H1 (cell line): ENCODE measurements at regions not wholly inside any gene's neighbourhood (a gene's known extent, or its start where the extent isn't known, plus 50 kb on each side); places are given as distances from the start of the nearest gene placed in this dataset.

Source experiments
- CTCF ChIA-PET: fragments of 300-600 bp; sonication (Branson Sonifier 250); formaldehyde crosslinking; loops from one replicate; lab custom pipeline; 2021; ENCODE audit not compliant: partially characterized antibody; lab: Charles Lee
- POLR2A ChIA-PET: fragments of 300-600 bp; sonication (Branson Sonifier 250); formaldehyde crosslinking; loops from one replicate; lab custom pipeline; 2021; ENCODE audit warnings: inconsistent platforms; ENCODE audit not compliant: partially characterized antibody; lab: Charles Lee
- DNase-seq, 2 experiments: peaks; one replicate each; pipeline versions ENCODE4 v3.0.0 to v3.0.0-alpha.2; 2010 to 2022; ENCODE audit warnings: low spot score in 2 of 2, low read depth in 1 of 2, mixed read lengths in 1 of 2
- FAIRE-seq: peaks from 2 replicates; lab custom pipeline; 2011; peaks lifted over from hg19 to GRCh38; lab: Jason Lieb, UNC
- H2AFZ ChIP-seq: 2 replicates; pipeline ENCODE4 v1.8.1; 2012; ENCODE audit warnings: low read length, inconsistent platforms
- H2AK5ac ChIP-seq: 2 replicates; pipeline ENCODE4 v1.6.1; 2013; ENCODE audit warnings: low read depth, low read length
- H2BK120ac ChIP-seq: replicated peaks from 2 replicates; pipeline ENCODE3; 2013; ENCODE audit warnings: low read depth, low read length, inconsistent platforms
- H2BK12ac ChIP-seq: 2 replicates; pipeline ENCODE4 v1.6.1; 2013; ENCODE audit warnings: low read depth, low read length
- H2BK15ac ChIP-seq: 2 replicates; pipeline ENCODE4 v1.6.1; 2013; ENCODE audit warnings: low read length
- H2BK20ac ChIP-seq: 2 replicates; pipeline ENCODE4 v1.6.1; 2013; ENCODE audit warnings: low read length
- H2BK5ac ChIP-seq: 2 replicates; pipeline ENCODE4 v1.6.1; 2013; ENCODE audit warnings: low read depth, low read length
- H3K14ac ChIP-seq: 2 replicates; pipeline ENCODE4 v1.6.1; 2013; ENCODE audit warnings: inconsistent platforms; ENCODE audit not compliant: insufficient read length
- H3K18ac ChIP-seq: 2 replicates; pipeline ENCODE4 v1.6.1; 2013; ENCODE audit warnings: low read length; ENCODE audit errors: extremely low read depth
- H3K23ac ChIP-seq: 2 replicates; pipeline ENCODE4 v1.6.1; 2013; ENCODE audit warnings: inconsistent platforms; ENCODE audit not compliant: insufficient read length
- H3K23me2 ChIP-seq: 2 replicates; pipeline ENCODE4 v1.6.1; 2013; ENCODE audit warnings: low read depth, low read length
- H3K27ac ChIP-seq: 2 replicates; pipeline ENCODE4 v1.6.1; 2011; ENCODE audit warnings: low read depth, low read length, inconsistent platforms
- H3K27me3 ChIP-seq, 4 experiments: replicated peaks in 1 of 4; 1 replicate in 1 of 4; 2 replicates in 3 of 4; pipeline versions ENCODE4 v1.6.1 to v1.8.1; 2011 to 2013; ENCODE audit warnings: low read length in 3 of 4, mild to moderate bottlenecking in 3 of 4, inconsistent platforms in 2 of 4, mixed read lengths in 2 of 4, moderate library complexity in 1 of 4; ENCODE audit not compliant: control insufficient read depth in 3 of 4, insufficient read depth in 3 of 4; ENCODE audit errors: extremely low read depth in 1 of 4
- H3K36me3 ChIP-seq, 4 experiments: 2 replicates each; pipeline versions ENCODE4 v1.6.1 to v1.8.1; 2011 to 2013; ENCODE audit warnings: mild to moderate bottlenecking in 4 of 4, low read length in 3 of 4, moderate library complexity in 2 of 4, control low read depth in 1 of 4, inconsistent platforms in 1 of 4; ENCODE audit not compliant: insufficient read depth in 4 of 4, control insufficient read depth in 2 of 4
- H3K4ac ChIP-seq: replicated peaks from 2 replicates; pipeline ENCODE3; 2013; ENCODE audit warnings: low read length, low read depth, mixed read lengths, inconsistent platforms; ENCODE audit not compliant: insufficient read length
- H3K4me1 ChIP-seq, 4 experiments: replicated peaks in 1 of 4; 1 replicate in 1 of 4; 2 replicates in 3 of 4; pipeline versions ENCODE4 v1.6.1 to v1.8.1; 2011 to 2013; ENCODE audit warnings: low read length in 3 of 4, inconsistent platforms in 2 of 4, mixed read lengths in 1 of 4; ENCODE audit not compliant: insufficient read depth in 4 of 4, control insufficient read depth in 3 of 4
- H3K4me2 ChIP-seq, 2 experiments: 2 replicates each; pipeline versions ENCODE4 v1.6.1 to v1.8.1; 2011 to 2013; ENCODE audit warnings: low read depth in 2 of 2, low read length in 2 of 2, control low read depth in 1 of 2, inconsistent platforms in 1 of 2, mild to moderate bottlenecking in 1 of 2; ENCODE audit not compliant: insufficient read depth in 1 of 2
- H3K4me3 ChIP-seq, 4 experiments: fragments of 200-600, 300-600 bp in 1 of 4; sonication (generic), shearing (Covaris generic), sonication (Bioruptor Twin) in 1 of 4; 2 replicates each; pipeline versions ENCODE4 v1.5.1 to v1.8.1; 2011 to 2016; ENCODE audit warnings: low read length in 4 of 4, low read depth in 3 of 4, control low read depth in 2 of 4, inconsistent platforms in 2 of 4, mild to moderate bottlenecking in 2 of 4, mixed read lengths in 1 of 4, moderate library complexity in 1 of 4; ENCODE audit not compliant: insufficient read depth in 2 of 4; ENCODE audit errors: extremely low read depth in 1 of 4
- H3K56ac ChIP-seq: replicated peaks from 2 replicates; pipeline ENCODE3; 2013; ENCODE audit warnings: low read depth, mild to moderate bottlenecking, mixed read lengths, low read length, inconsistent platforms; ENCODE audit not compliant: insufficient read length
- H3K79me1 ChIP-seq: 2 replicates; pipeline ENCODE4 v1.6.1; 2013; ENCODE audit warnings: low read depth, low read length, control low read depth
- H3K79me2 ChIP-seq, 2 experiments: 2 replicates each; pipeline versions ENCODE4 v1.6.1 to v1.8.1; 2012 to 2013; ENCODE audit warnings: low read length in 2 of 2, mild to moderate bottlenecking in 2 of 2, inconsistent platforms in 1 of 2; ENCODE audit not compliant: insufficient read depth in 2 of 2, control insufficient read depth in 1 of 2
- H3K9ac ChIP-seq, 4 experiments: replicated peaks in 1 of 4; 1 replicate in 1 of 4; 2 replicates in 3 of 4; pipeline versions ENCODE4 v1.6.1 to v1.8.1; 2011 to 2013; ENCODE audit warnings: low read depth in 3 of 4, low read length in 3 of 4, control low read depth in 2 of 4, mild to moderate bottlenecking in 2 of 4, moderate library complexity in 2 of 4, inconsistent platforms in 1 of 4; ENCODE audit errors: extremely low read depth in 1 of 4
- H3K9me3 ChIP-seq, 2 experiments: 2 replicates each; pipeline versions ENCODE4 v1.6.1 to v1.8.1; 2012 to 2013; ENCODE audit warnings: mild to moderate bottlenecking in 2 of 2, moderate library complexity in 2 of 2, control low read depth in 1 of 2, inconsistent platforms in 1 of 2, low read depth in 1 of 2, low read length in 1 of 2, mixed read lengths in 1 of 2; ENCODE audit not compliant: insufficient read depth in 2 of 2
- H4K20me1 ChIP-seq, 2 experiments: replicated peaks in 1 of 2; 2 replicates each; pipeline versions ENCODE3 to v1.8.1; 2011 to 2013; ENCODE audit warnings: inconsistent platforms in 2 of 2, low read length in 2 of 2, mild to moderate bottlenecking in 1 of 2; ENCODE audit not compliant: insufficient read depth in 2 of 2, control insufficient read depth in 1 of 2
- H4K5ac ChIP-seq: 2 replicates; pipeline ENCODE4 v1.6.1; 2013; ENCODE audit warnings: low read length, low read depth, mixed read lengths, inconsistent platforms; ENCODE audit not compliant: insufficient read length
- H4K8ac ChIP-seq: 2 replicates; pipeline ENCODE4 v1.8.0; 2013; ENCODE audit warnings: mild to moderate bottlenecking, moderate library complexity, low read length, inconsistent platforms; ENCODE audit not compliant: insufficient read depth; ENCODE audit errors: extremely low read depth
- H4K91ac ChIP-seq: replicated peaks from 2 replicates; pipeline ENCODE3; 2013; ENCODE audit warnings: low read length, mixed read lengths, inconsistent platforms; ENCODE audit not compliant: insufficient read length
- EP300 ChIP-seq, 2 experiments: IDR thresholded peaks; 1 replicate in 1 of 2; 2 replicates in 1 of 2; pipeline ENCODE4 v1.6.1; 2011 to 2012; ENCODE audit warnings: low read depth in 2 of 2, low read length in 2 of 2, mild to moderate bottlenecking in 2 of 2, borderline replicate concordance in 1 of 2, inconsistent platforms in 1 of 2, moderate library complexity in 1 of 2
- GTF2F1 ChIP-seq: IDR thresholded peaks from 2 replicates; pipeline ENCODE4 v1.6.1; 2012; ENCODE audit warnings: low read depth, low read length, improper control_type of control experiment, borderline replicate concordance
- NANOG ChIP-seq: IDR thresholded peaks from 2 replicates; pipeline ENCODE4 v1.6.1; 2011; ENCODE audit warnings: low read length, low read depth, mild to moderate bottlenecking, inconsistent platforms; ENCODE audit not compliant: insufficient read depth, poor library complexity, severe bottlenecking
- WGBS, 2 experiments: shearing (Covaris generic) in 1 of 2; methylation state at CpG; one replicate each; pipeline versions ENCODE4 v1.1.6 to v1.1.7; 2013 to 2015; ENCODE audit warnings: low lambda C conversion rate in 2 of 2, mixed read lengths in 2 of 2, inconsistent platforms in 1 of 2, low coverage in 1 of 2, missing lambda C conversion rate in 1 of 2; ENCODE audit not compliant: insufficient replicate concordance in 2 of 2, insufficient coverage in 1 of 2, insufficient read length in 1 of 2; ENCODE audit errors: extremely low coverage in 1 of 2, missing lambda C conversion rate in 1 of 2; 5-methylcytosine and 5-hydroxymethylcytosine counted together

DNA sequence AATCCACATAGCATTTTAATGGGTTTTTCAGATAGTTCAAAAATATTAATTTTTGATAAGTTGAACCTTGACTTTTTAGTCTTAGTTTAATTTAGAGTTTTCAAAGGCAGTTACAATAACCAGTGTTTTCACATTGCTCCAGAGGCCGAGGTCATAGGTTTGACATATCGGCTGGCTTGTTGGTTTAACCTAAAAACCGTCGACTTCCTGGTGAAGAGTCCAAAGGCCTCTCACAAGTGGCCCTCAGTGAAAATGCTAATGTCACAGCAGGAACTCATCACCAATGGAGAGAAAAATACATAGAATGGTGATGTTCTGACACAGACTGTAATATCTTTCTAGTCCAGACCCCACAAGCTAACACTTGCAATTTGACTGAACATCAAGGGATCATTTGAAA is 642.3 kb downstream of the PLOD2 start:
- CTCF ChIA-PET: no interaction called here
- no peak overlapping the region for H3K27ac ChIP-seq
- WGBS, 2 experiments: 67% methylated on average over 4 of the region's 4 CpGs; no CpG with 5 or more reads in 1 of the 2 experiments

More for the DNA sequence above, 642.3 kb downstream of the PLOD2 start:
- H3K4me1 ChIP-seq: peaks cover 0 to 3% (median under 1%) of the 10 kb centered on the region in 4 experiments; a peak in 4 of 7 replicates
- no peak overlapping the region for H2BK15ac ChIP-seq
- H3K9ac ChIP-seq: no peak overlapping the region
- H3K18ac ChIP-seq: no peak overlapping the region
- H4K20me1 ChIP-seq: no peaks in the 10 kb centered on the region
- no peak overlapping the region for H3K4me3 ChIP-seq
- H3K4ac ChIP-seq: no peak overlapping the region
- no peak overlapping the region for H4K5ac ChIP-seq
- H3K9me3 ChIP-seq: no peaks in the 10 kb centered on the region
- H3K27me3 ChIP-seq: no peaks in the 10 kb centered on the region
- no peaks in the 10 kb centered on the region for H3K36me3 ChIP-seq
- no peak overlapping the region for H2AFZ ChIP-seq
- no peak overlapping the region for H2BK12ac ChIP-seq
- no peak overlapping the region for H3K56ac ChIP-seq
- no peak overlapping the region for H3K23ac ChIP-seq
- H2BK120ac ChIP-seq: no peak overlapping the region
- FAIRE-seq: no peak
- no peak overlapping the region for H4K8ac ChIP-seq
- no peak overlapping the region for H2AK5ac ChIP-seq
- TF ChIP-seq NANOG (no peak), GTF2F1 (no peak), EP300 (IDR thresholded peaks at IDR 0.05; ENCODE audit: borderline replicate concordance in 1 of 2, low read depth in 2 of 2, low read length in 2 of 2) (no peak)
- H4K91ac ChIP-seq: no peak overlapping the region
- no peak overlapping the region for H2BK20ac ChIP-seq
- no peaks in the 10 kb centered on the region for H3K23me2 ChIP-seq
- no peaks in the 10 kb centered on the region for H3K79me2 ChIP-seq
- no peak for DNase-seq
- H3K79me1 ChIP-seq: no peaks in the 10 kb centered on the region
- H2BK5ac ChIP-seq: no peak overlapping the region
- POLR2A ChIA-PET: no interaction called here
- H3K4me2 ChIP-seq: no peak overlapping the region
- H3K14ac ChIP-seq: no peak overlapping the region
